ENCODE measurements at regions not wholly inside any gene's neighbourhood (a gene's known extent, or its start where the extent isn't known, plus 50 kb on each side); places are given as distances from the start of the nearest gene placed in this dataset.

GRCh38 chr1:80056179-80056578 lies 1049.6 kb upstream of the ADGRL4 start:
- Histone ChIP-seq H3K27me3 (ENCODE audit: control insufficient read depth, insufficient read depth, low read length) (no peaks in the 10 kb centered on the region), H3K4me1 (ENCODE audit: control insufficient read depth, insufficient read depth, low read length) (no peaks in the 10 kb centered on the region), H3K4me3 (ENCODE audit: low read depth in 2 of 2, low read length in 2 of 2) (no peak overlapping the region), H3K9me3 (ENCODE audit: control insufficient read depth, insufficient read depth, low read depth, low read length) (no peaks in the 10 kb centered on the region), H3K36me3 (ENCODE audit: control insufficient read depth, insufficient read depth, low read length) (no peaks in the 10 kb centered on the region), H3K27ac (ENCODE audit: low read length) (no peak overlapping the region)
- intact Hi-C loops (cut with micrococcal nuclease; ENCODE audit: unreplicated experiment) (no loop called here), in situ Hi-C loops (cut with HindIII; ENCODE audit: low pct_unique_long_range_greater_than_20kb, low sequenced_read_pairs) (no loop called here)
- ChIA-PET CTCF (no interaction called here), POLR2A (no interaction called here)
- DNase-seq (ENCODE audit: low read depth, low spot score) (no peak), ATAC-seq (no peak)
- TF ChIP-seq CTCF (IDR thresholded peaks at IDR 0.05) = no peak
- TF ChIP-seq, protein P1, sequence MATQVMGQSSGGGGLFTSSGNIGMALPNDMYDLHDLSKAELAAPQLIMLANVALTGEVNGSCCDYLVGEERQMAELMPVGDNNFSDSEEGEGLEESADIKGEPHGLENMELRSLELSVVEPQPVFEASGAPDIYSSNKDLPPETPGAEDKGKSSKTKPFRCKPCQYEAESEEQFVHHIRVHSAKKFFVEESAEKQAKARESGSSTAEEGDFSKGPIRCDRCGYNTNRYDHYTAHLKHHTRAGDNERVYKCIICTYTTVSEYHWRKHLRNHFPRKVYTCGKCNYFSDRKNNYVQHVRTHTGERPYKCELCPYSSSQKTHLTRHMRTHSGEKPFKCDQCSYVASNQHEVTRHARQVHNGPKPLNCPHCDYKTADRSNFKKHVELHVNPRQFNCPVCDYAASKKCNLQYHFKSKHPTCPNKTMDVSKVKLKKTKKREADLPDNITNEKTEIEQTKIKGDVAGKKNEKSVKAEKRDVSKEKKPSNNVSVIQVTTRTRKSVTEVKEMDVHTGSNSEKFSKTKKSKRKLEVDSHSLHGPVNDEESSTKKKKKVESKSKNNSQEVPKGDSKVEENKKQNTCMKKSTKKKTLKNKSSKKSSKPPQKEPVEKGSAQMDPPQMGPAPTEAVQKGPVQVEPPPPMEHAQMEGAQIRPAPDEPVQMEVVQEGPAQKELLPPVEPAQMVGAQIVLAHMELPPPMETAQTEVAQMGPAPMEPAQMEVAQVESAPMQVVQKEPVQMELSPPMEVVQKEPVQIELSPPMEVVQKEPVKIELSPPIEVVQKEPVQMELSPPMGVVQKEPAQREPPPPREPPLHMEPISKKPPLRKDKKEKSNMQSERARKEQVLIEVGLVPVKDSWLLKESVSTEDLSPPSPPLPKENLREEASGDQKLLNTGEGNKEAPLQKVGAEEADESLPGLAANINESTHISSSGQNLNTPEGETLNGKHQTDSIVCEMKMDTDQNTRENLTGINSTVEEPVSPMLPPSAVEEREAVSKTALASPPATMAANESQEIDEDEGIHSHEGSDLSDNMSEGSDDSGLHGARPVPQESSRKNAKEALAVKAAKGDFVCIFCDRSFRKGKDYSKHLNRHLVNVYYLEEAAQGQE (IDR thresholded peaks at IDR 0.05; ENCODE audit: insufficient read depth in 1 of 2, low read depth in 2 of 2, low read length in 1 of 2) = no peak
- no peak for TF ChIP-seq POLR2AphosphoS5 (IDR thresholded peaks at IDR 0.05; ENCODE audit: low read depth, low read length)
- TF ChIP-seq TCF7L2 (IDR thresholded peaks at IDR 0.05; ENCODE audit: low read depth, low read length) = no peak
- no peak for TF ChIP-seq SIN3A (IDR thresholded peaks at IDR 0.05; ENCODE audit: borderline replicate concordance, insufficient read depth, low read depth, low read length)
- no TSS peak for BruUV-seq (replicated peaks)

DNA sequence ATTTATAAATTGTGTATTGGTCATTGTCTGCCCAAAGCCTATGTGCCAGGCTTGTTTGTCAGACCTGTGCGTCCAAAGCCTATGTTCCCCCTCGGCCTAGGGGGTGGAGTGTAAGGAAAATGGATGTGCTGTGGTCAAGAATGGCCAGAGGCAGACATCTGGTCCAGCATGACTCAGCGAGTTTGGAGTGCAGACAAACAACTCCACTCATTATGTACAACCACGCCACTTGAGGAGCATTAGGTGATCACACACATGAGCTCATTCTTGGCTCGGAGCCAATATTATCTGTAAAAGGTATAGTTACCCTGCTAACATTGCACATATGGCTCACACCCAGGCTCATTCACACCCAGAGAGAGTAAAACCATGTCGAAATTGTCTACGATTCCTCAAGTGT lies 1047.6 kb upstream of the ADGRL4 start:
- Histone ChIP-seq H3K4me1 (ENCODE audit: control insufficient read depth, insufficient read depth, low read length) (no peaks in the 10 kb centered on the region), H3K4me3 (ENCODE audit: low read depth in 2 of 2, low read length in 2 of 2) (no peak overlapping the region), H3K36me3 (ENCODE audit: control insufficient read depth, insufficient read depth, low read length) (no peaks in the 10 kb centered on the region), H3K9me3 (ENCODE audit: control insufficient read depth, insufficient read depth, low read depth, low read length) (no peaks in the 10 kb centered on the region), H3K27ac (ENCODE audit: low read length) (no peak overlapping the region), H3K27me3 (ENCODE audit: control insufficient read depth, insufficient read depth, low read length) (no peaks in the 10 kb centered on the region)
- DNase-seq (ENCODE audit: low read depth, low spot score) (no peak), ATAC-seq (no peak)
- intact Hi-C loops (cut with micrococcal nuclease; ENCODE audit: unreplicated experiment) = no loop called here
- in situ Hi-C loops (cut with HindIII; ENCODE audit: low pct_unique_long_range_greater_than_20kb, low sequenced_read_pairs) = no loop called here
- CTCF ChIA-PET = no interaction called here
- POLR2A ChIA-PET = no interaction called here
- TF ChIP-seq POLR2AphosphoS5 (IDR thresholded peaks at IDR 0.05; ENCODE audit: low read depth, low read length) (no peak), TCF7L2 (IDR thresholded peaks at IDR 0.05; ENCODE audit: low read depth, low read length) (no peak), SIN3A (IDR thresholded peaks at IDR 0.05; ENCODE audit: borderline replicate concordance, insufficient read depth, low read depth, low read length) (no peak), CTCF (IDR thresholded peaks at IDR 0.05) (no peak)
- TF ChIP-seq, protein P1 (IDR thresholded peaks at IDR 0.05; ENCODE audit: insufficient read depth in 1 of 2, low read depth in 2 of 2, low read length in 1 of 2) = no peak
- BruUV-seq (replicated peaks) = no TSS peak

Data from Panc1 (cell line).